ENCODE measurements at regions not wholly inside any gene's neighbourhood (a gene's known extent, or its start where the extent isn't known, plus 50 kb on each side); places are given as distances from the start of the nearest gene placed in this dataset.
A peak's percentile ranks its signal among the peaks of the same experiment; 100 is the strongest.

DNA sequence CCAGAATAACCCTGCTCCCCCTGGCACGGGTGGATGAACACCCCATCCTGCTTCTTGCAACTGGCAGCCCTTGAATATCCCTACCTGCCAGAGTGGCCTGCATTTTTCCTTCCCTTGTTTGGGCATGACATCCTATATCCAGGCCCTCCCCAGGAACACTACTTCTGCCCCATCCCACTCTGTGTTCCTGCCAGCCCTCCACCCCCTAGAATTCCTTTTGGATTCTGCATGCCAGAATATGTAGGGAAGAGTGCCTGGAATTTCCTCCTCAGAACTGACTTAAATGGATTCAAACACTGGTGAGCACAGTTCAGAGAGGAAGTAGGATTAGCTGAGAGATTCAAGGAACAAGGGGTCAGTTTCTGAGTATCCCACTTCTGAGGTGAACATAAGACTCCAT, 123.5 kb upstream of the PELI1 start:
- POLR2A ChIA-PET: no interaction called here
- no peaks in the 10 kb centered on the region for H3K36me3 ChIP-seq (ENCODE audit: control insufficient read depth, insufficient read depth, low read length)
- Mint-ChIP-seq H3K27ac (ENCODE audit: unreplicated experiment) (no peak overlapping the region), H3K27me3 (ENCODE audit: insufficient read depth, unreplicated experiment) (no peaks in the 10 kb centered on the region), H3K4me3 (ENCODE audit: unreplicated experiment) (no peak overlapping the region), H3K36me3 (ENCODE audit: insufficient read depth, unreplicated experiment) (no peaks in the 10 kb centered on the region), H3K9me3 (ENCODE audit: unreplicated experiment) (peaks cover 18% of the 10 kb centered on the region), H3K4me1 (ENCODE audit: low read depth, unreplicated experiment) (peaks cover 32% of the 10 kb centered on the region)
- H3K4me3 ChIP-seq (ENCODE audit: low read depth, low read length): no peak overlapping the region
- no peak for DNase-seq
- peaks cover 15% of the 10 kb centered on the region for H3K4me1 ChIP-seq
- intact Hi-C loops (cut with micrococcal nuclease; ENCODE audit: unreplicated experiment): no loop called here
- BruUV-seq (replicated peaks): no TSS peak
- CTCF ChIA-PET: no interaction called here
- TF ChIP-seq, protein P1, sequence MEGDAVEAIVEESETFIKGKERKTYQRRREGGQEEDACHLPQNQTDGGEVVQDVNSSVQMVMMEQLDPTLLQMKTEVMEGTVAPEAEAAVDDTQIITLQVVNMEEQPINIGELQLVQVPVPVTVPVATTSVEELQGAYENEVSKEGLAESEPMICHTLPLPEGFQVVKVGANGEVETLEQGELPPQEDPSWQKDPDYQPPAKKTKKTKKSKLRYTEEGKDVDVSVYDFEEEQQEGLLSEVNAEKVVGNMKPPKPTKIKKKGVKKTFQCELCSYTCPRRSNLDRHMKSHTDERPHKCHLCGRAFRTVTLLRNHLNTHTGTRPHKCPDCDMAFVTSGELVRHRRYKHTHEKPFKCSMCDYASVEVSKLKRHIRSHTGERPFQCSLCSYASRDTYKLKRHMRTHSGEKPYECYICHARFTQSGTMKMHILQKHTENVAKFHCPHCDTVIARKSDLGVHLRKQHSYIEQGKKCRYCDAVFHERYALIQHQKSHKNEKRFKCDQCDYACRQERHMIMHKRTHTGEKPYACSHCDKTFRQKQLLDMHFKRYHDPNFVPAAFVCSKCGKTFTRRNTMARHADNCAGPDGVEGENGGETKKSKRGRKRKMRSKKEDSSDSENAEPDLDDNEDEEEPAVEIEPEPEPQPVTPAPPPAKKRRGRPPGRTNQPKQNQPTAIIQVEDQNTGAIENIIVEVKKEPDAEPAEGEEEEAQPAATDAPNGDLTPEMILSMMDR (IDR thresholded peaks at IDR 0.05; ENCODE audit: insufficient read depth in 1 of 2, low read depth in 1 of 2, low read length in 1 of 2, severe bottlenecking in 1 of 2, unreplicated experiment in 1 of 2): no peak
- H3K27me3 ChIP-seq (replicated peaks; ENCODE audit: control insufficient read depth, insufficient read depth, low read length): no peaks in the 10 kb centered on the region
- peaks cover 3% of the 10 kb centered on the region; the same call in 1 of the 2 replicates for H3K9me3 ChIP-seq

DNA sequence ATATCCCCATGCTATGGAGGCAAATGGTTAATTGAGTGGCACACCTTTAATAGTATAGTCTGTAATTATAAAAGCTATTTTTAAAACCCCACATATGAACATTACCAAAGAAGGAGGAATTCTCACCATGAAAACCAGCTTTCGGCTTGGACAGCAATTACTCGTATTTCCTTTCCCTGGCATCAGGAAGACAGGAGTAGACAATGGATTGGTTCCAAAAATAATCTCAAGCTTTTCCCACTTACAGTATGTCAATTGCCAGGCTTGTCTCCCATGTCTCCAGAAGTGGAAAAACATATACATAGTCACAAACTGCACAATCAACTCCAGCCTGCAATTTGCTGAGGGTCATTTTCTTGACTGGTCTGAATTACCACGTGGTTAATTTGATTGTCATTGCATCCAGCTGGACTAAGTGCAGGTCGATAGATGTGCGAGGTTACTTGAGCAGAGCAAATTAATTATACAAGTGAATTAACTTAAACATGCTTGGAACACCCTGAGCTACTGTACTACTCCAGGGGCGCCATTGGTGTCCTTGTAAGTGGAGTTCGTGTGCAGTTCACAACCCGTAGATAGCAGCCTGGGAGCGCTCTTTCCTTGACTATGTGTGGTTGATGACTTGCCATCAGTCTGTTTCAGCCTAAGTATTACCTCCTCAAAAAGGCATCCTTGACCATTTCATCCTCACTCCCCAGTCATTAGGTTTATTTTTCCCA, 124.3 kb upstream of the PELI1 start:
- Histone ChIP-seq H3K27me3 (replicated peaks; ENCODE audit: control insufficient read depth, insufficient read depth, low read length) (no peaks in the 10 kb centered on the region), H3K36me3 (ENCODE audit: control insufficient read depth, insufficient read depth, low read length) (no peaks in the 10 kb centered on the region), H3K9me3 (peaks cover 3% of the 10 kb centered on the region; the same call in 1 of the 2 replicates), H3K4me1 (peaks cover 13% of the 10 kb centered on the region), H3K4me3 (ENCODE audit: low read depth, low read length) (no peak overlapping the region)
- intact Hi-C loops (cut with micrococcal nuclease; ENCODE audit: unreplicated experiment): no loop called here
- Mint-ChIP-seq H3K4me3 (ENCODE audit: unreplicated experiment) (no peak overlapping the region), H3K27ac (ENCODE audit: unreplicated experiment) (no peak overlapping the region), H3K36me3 (ENCODE audit: insufficient read depth, unreplicated experiment) (no peaks in the 10 kb centered on the region), H3K27me3 (ENCODE audit: insufficient read depth, unreplicated experiment) (no peaks in the 10 kb centered on the region), H3K4me1 (ENCODE audit: low read depth, unreplicated experiment) (peaks cover 33% of the 10 kb centered on the region), H3K9me3 (ENCODE audit: unreplicated experiment) (peaks cover 18% of the 10 kb centered on the region)
- ChIA-PET CTCF (no interaction called here), POLR2A (no interaction called here)
- BruUV-seq (replicated peaks): no TSS peak
- DNase-seq: no peak
- TF ChIP-seq, protein P1 (IDR thresholded peaks at IDR 0.05; ENCODE audit: insufficient read depth in 1 of 2, low read depth in 1 of 2, low read length in 1 of 2, severe bottlenecking in 1 of 2, unreplicated experiment in 1 of 2): no peak

DNA sequence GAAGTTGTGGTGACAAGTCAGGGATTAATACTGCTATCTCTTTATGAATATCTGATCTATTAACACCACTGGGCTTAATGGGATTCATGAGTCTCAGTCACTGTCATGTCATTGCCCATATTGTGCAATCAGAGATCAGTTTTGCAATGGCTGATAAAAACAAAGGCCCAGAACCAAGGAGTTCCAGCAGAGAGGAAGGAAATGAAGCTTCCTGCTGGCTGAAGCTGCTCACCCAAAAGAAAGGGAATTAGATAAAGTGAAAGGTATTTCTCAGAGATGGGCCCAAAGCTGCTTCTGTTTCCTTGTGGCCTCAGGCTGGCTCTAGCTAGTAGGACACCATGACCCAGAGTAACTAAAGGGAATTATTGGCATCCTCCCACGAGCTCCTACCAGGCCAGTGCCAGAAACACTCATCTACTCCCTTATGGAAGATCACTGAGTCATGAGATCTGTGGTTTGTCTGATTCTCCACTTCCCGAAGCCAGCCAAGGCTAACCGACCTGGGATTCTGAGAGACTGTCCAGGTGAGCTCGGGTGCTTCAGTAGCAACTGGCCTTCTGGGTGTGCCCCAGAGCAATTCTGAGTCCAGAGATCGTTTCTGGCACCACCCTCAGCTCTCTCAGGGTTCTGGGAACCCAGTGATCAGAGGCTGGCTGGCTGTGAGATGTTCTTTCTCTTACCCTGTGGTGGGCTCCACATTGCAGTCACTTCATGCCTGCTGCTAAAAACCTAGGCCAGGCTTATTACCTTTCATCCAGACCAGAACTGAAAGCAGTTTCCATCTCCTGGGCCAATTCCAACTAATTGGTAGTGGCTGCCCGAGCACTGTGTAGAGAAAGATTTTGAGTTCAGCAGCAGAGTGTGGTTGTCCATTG, 129.5 kb upstream of the PELI1 start:
- no peaks in the 10 kb centered on the region for H3K27me3 Mint-ChIP-seq (ENCODE audit: insufficient read depth, unreplicated experiment)
- H3K4me1 Mint-ChIP-seq (ENCODE audit: low read depth, unreplicated experiment): peaks cover 56% of the 10 kb centered on the region
- peak overlapping the region; percentile 31 for H3K27ac Mint-ChIP-seq (ENCODE audit: unreplicated experiment)
- POLR2A ChIA-PET: no interaction called here
- H3K36me3 ChIP-seq (ENCODE audit: control insufficient read depth, insufficient read depth, low read length): no peaks in the 10 kb centered on the region
- no TSS peak for BruUV-seq (replicated peaks)
- peaks cover 3% of the 10 kb centered on the region; the same call in 1 of the 2 replicates for H3K9me3 ChIP-seq
- no peaks in the 10 kb centered on the region for H3K36me3 Mint-ChIP-seq (ENCODE audit: insufficient read depth, unreplicated experiment)
- peaks cover 36% of the 10 kb centered on the region for H3K4me1 ChIP-seq
- peak in 1 of 2 experiments; percentile 30 for DNase-seq
- H3K27me3 ChIP-seq (replicated peaks; ENCODE audit: control insufficient read depth, insufficient read depth, low read length): no peaks in the 10 kb centered on the region
- intact Hi-C loops (cut with micrococcal nuclease; ENCODE audit: unreplicated experiment): no loop called here
- TF ChIP-seq, protein P1 (IDR thresholded peaks at IDR 0.05; ENCODE audit: insufficient read depth in 1 of 2, low read depth in 1 of 2, low read length in 1 of 2, severe bottlenecking in 1 of 2, unreplicated experiment in 1 of 2): no peak
- H3K4me3 ChIP-seq (ENCODE audit: low read depth, low read length): no peak overlapping the region
- CTCF ChIA-PET: no interaction called here
- no peak overlapping the region for H3K4me3 Mint-ChIP-seq (ENCODE audit: unreplicated experiment)
- peaks cover 18% of the 10 kb centered on the region for H3K9me3 Mint-ChIP-seq (ENCODE audit: unreplicated experiment)

All from Caco-2 (cell line).